GM18519 (cell line): ENCODE measurements at regions not wholly inside any gene's neighbourhood (a gene's known extent, or its start where the extent isn't known, plus 50 kb on each side); places are given as distances from the start of the nearest gene placed in this dataset.
"Not testable (repeated sequence)": the region's sequence is repeated elsewhere in the genome, so short reads cannot be mapped to it uniquely, and the experiment has no call there.

ENCODE experiments used
- ATAC-seq: cut with Tn5 transposase; IDR thresholded peaks from one replicate; pipeline ENCODE4 v1.9.1; 2021; ENCODE audit warnings: mild to moderate bottlenecking, moderate library complexity; ENCODE audit not compliant: unreplicated experiment, low FRiP score

GRCh38 chr2:125185691-125186270 lies 1160.7 kb downstream of the CNTNAP5 start:
- ATAC-seq = no peak

GRCh38 chr2:125207431-125207830 lies 1182.3 kb downstream of the CNTNAP5 start:
- no peak for ATAC-seq

- no peak for ATAC-seq
Measured at GRCh38 chr2:125216321-125216720, 1191.2 kb downstream of the CNTNAP5 start.

- ATAC-seq = no peak
Measured at GRCh38 chr2:125224188-125224587, 1199.1 kb downstream of the CNTNAP5 start.

GRCh38 chr2:125224830-125225229 lies 1199.7 kb downstream of the CNTNAP5 start:
- no peak for ATAC-seq

GRCh38 chr2:125227843-125228392 lies 1202.8 kb downstream of the CNTNAP5 start:
- no peak for ATAC-seq

GRCh38 chr2:125240870-125241269 lies 1215.8 kb downstream of the CNTNAP5 start:
- no peak for ATAC-seq

GRCh38 chr2:125243074-125243473 lies 1218.0 kb downstream of the CNTNAP5 start:
- no peak for ATAC-seq

GRCh38 chr2:125254010-125254409 lies 1228.9 kb downstream of the CNTNAP5 start:
- ATAC-seq = no peak

- ATAC-seq = no peak
Measured at GRCh38 chr2:125259451-125259850, 1234.4 kb downstream of the CNTNAP5 start.

- not testable (repeated sequence) for ATAC-seq
Measured at GRCh38 chr2:125260366-125260930, 1235.4 kb downstream of the CNTNAP5 start.

GRCh38 chr2:125264453-125264852 lies 1239.4 kb downstream of the CNTNAP5 start:
- no peak for ATAC-seq

- no peak for ATAC-seq
Measured at GRCh38 chr2:125267683-125268082, 1242.6 kb downstream of the CNTNAP5 start.

- ATAC-seq = no peak
Measured at GRCh38 chr2:125272651-125273050, 1247.6 kb downstream of the CNTNAP5 start.

- ATAC-seq = no peak
Measured at GRCh38 chr2:125274718-125275117, 1249.6 kb downstream of the CNTNAP5 start.

GRCh38 chr2:125280265-125280664 lies 1255.2 kb downstream of the CNTNAP5 start:
- no peak for ATAC-seq

- no peak for ATAC-seq
Measured at GRCh38 chr2:125281242-125281641, 1256.2 kb downstream of the CNTNAP5 start.

- ATAC-seq = no peak
Measured at GRCh38 chr2:125296742-125297141, 1271.7 kb downstream of the CNTNAP5 start.

GRCh38 chr2:125310657-125311364 lies 1285.7 kb downstream of the CNTNAP5 start:
- ATAC-seq = no peak

GRCh38 chr2:125312342-125312741 lies 1287.3 kb downstream of the CNTNAP5 start:
- no peak for ATAC-seq

- no peak for ATAC-seq
Measured at GRCh38 chr2:125313806-125314205, 1288.7 kb downstream of the CNTNAP5 start.

- ATAC-seq = no peak
Measured at GRCh38 chr2:125318740-125319139, 1293.7 kb downstream of the CNTNAP5 start.
